Kidney (tissue), 13 donors: ENCODE measurements at regions not wholly inside any gene's neighbourhood (a gene's known extent, or its start where the extent isn't known, plus 50 kb on each side); places are given as distances from the start of the nearest gene placed in this dataset.

ENCODE experiments used
- DNase-seq, 5 donors: peaks; one replicate each; pipeline ENCODE4 v3.0.0-alpha.2; 2013 to 2020
- FAIRE-seq: peaks from 2 replicates; lab custom pipeline; 2012; peaks lifted over from hg19 to GRCh38; lab: Jason Lieb, UNC
- H3K27ac ChIP-seq, 2 donors: one replicate each; pipeline ENCODE4 v1.7.0; 2013; ENCODE audit warnings: low read depth in 2 of 2, low read length in 2 of 2, inconsistent platforms in 1 of 2
- H3K27me3 ChIP-seq: one replicate; pipeline ENCODE4 v1.7.1; 2013; ENCODE audit warnings: low read length, inconsistent platforms; ENCODE audit not compliant: control insufficient read depth, insufficient read depth
- H3K36me3 ChIP-seq, 3 donors: one replicate each; pipeline versions ENCODE4 v1.7.0 to v1.7.1; 2013; ENCODE audit warnings: low read length in 3 of 3, control low read depth in 1 of 3, inconsistent platforms in 1 of 3; ENCODE audit not compliant: insufficient read depth in 3 of 3, control insufficient read depth in 2 of 3
- H3K4me1 ChIP-seq, 3 donors: one replicate each; pipeline versions ENCODE4 v1.7.0 to v1.7.1; 2013; ENCODE audit warnings: low read length in 3 of 3, inconsistent platforms in 1 of 3, low read depth in 1 of 3; ENCODE audit not compliant: control insufficient read depth in 2 of 3, insufficient read depth in 2 of 3
- H3K4me3 ChIP-seq, 3 donors: one replicate each; pipeline versions ENCODE4 v1.7.0 to v1.8.1; 2013; ENCODE audit warnings: low read length in 3 of 3, control low read depth in 1 of 3, inconsistent platforms in 1 of 3
- H3K9ac ChIP-seq, 3 donors: one replicate each; pipeline versions ENCODE4 v1.7.0 to v1.7.1; 2013; ENCODE audit warnings: low read length in 3 of 3, control low read depth in 1 of 3, inconsistent platforms in 1 of 3
- H3K9me3 ChIP-seq, 3 donors: one replicate each; pipeline versions ENCODE4 v1.7.0 to v1.7.1; 2013; ENCODE audit warnings: low read length in 3 of 3, control low read depth in 1 of 3, inconsistent platforms in 1 of 3; ENCODE audit not compliant: control insufficient read depth in 2 of 3, insufficient read depth in 1 of 3
- CTCF ChIP-seq: IDR thresholded peaks from 3 replicates; pipeline ENCODE4 v1.5.1; 2012; ENCODE audit warnings: mild to moderate bottlenecking, moderate library complexity, borderline replicate concordance; ENCODE audit not compliant: insufficient read depth; ENCODE audit errors: extremely low read depth
- intact Hi-C: fragments of 100-400 bp; cut with DNase I; formaldehyde crosslinking; loops from one replicate; pipeline ENCODE4 v1.11.1; 2022
- donor health status: control.
- donor health status: control.
- donor health status: control.
- donor health status: control.
- donor health status: control.
- donor health status: DM: yes; HTN: yes; CAD: no.
- donor health status: Normal renal cell carcinoma (clear cell type).

GRCh38 chr7:142476077-142476476, 218.2 kb upstream of the PRSS58 start:
- intact Hi-C loops: no loop called here
- no peak for DNase-seq
- Histone ChIP-seq H3K4me3 (no peak overlapping the region), H3K9ac (no peak overlapping the region), H3K9me3 (no peaks in the 10 kb centered on the region), H3K4me1 (no peaks in the 10 kb centered on the region), H3K27me3 (no peaks in the 10 kb centered on the region), H3K27ac (no peak overlapping the region), H3K36me3 (no peaks in the 10 kb centered on the region)
- FAIRE-seq: no peak
- no peak for TF ChIP-seq CTCF

- FAIRE-seq (no peak), DNase-seq (no peak)
- no peak for TF ChIP-seq CTCF
These were observed 214.0 kb upstream of the PRSS58 start for GRCh38 chr7:142471820-142472219.

GRCh38 chr7:142470544-142470830, 212.6 kb upstream of the PRSS58 start:
- Histone ChIP-seq H3K27ac (no peak overlapping the region), H3K27me3 (no peaks in the 10 kb centered on the region), H3K9ac (no peak overlapping the region), H3K4me1 (no peaks in the 10 kb centered on the region), H3K36me3 (no peaks in the 10 kb centered on the region), H3K4me3 (no peak overlapping the region), H3K9me3 (no peaks in the 10 kb centered on the region)
- intact Hi-C loops: no loop called here
- no peak for TF ChIP-seq CTCF
- DNase-seq (no peak), FAIRE-seq (no peak)

More at GRCh38 chr7:142471820-142472219, 214.0 kb upstream of the PRSS58 start:
- Histone ChIP-seq H3K9me3 (no peaks in the 10 kb centered on the region), H3K36me3 (no peaks in the 10 kb centered on the region), H3K27me3 (no peaks in the 10 kb centered on the region), H3K27ac (no peak overlapping the region), H3K9ac (no peak overlapping the region), H3K4me3 (no peak overlapping the region), H3K4me1 (no peaks in the 10 kb centered on the region)
- intact Hi-C loops: no loop called here
